CD1c-positive myeloid dendritic cell (primary cell): ENCODE measurements at regions not wholly inside any gene's neighbourhood (a gene's known extent, or its start where the extent isn't known, plus 50 kb on each side); places are given as distances from the start of the nearest gene placed in this dataset.
"Not testable (repeated sequence)": the region's sequence is repeated elsewhere in the genome, so short reads cannot be mapped to it uniquely, and the experiment has no call there.

ENCODE experiments used
- DNase-seq: peaks from one replicate; pipeline ENCODE4 v3.0.0-alpha.2; 2016; ENCODE audit errors: extremely low spot score

GRCh38 chr6:117761610-117762009 is 86.3 kb downstream of the NUS1 start:
- DNase-seq: no peak

- DNase-seq: peak; percentile 66
These were observed 96.1 kb downstream of the NUS1 start for GRCh38 chr6:117771403-117771802.

DNA sequence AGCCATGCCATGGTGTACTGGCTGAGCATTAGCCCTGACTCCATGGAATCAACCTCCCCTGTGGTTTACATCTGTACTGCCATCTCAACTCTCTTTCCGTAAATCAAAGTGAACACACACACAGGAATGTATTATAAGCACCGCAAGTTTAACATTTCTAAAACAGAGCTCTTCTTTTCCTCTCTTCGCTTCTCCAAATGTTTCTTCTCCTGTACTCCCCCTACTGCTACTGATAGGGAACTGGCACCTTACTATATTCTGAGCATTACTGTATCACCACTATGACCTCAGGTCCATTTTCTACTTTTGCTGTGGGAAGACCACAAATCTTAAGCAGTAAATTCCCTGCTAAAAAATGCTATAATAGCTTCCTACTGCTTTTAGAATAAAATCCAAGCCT is 101.2 kb downstream of the NUS1 start:
- peak; percentile 3 for DNase-seq

GRCh38 chr6:117781550-117781949 is 106.3 kb downstream of the NUS1 start:
- no peak for DNase-seq

DNA sequence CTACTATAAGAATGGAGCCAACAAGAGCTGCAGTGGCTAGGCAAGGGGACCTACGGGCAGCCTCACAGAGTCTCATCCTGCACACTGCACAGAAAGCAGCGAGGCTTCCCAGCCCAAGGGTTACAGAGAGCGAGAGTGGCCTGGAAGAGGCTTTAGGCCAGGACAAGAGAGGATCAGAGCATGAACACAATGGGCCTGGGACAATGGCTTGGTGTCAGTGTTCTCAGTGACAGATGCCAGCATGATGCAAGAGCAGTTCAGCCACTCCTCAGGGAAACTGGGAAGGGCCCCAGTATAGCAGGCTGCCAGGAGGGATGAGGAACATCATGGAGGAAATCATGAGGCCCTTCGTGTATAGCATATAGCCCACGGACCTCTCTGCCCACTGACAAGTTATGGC is 108.0 kb downstream of the NUS1 start:
- DNase-seq: no peak

GRCh38 chr6:117791012-117791411 is 115.7 kb downstream of the NUS1 start:
- no peak for DNase-seq

- DNase-seq: no peak
These were observed 111.8 kb upstream of the SLC35F1 start for GRCh38 chr6:117795234-117795633.

- DNase-seq: not testable (repeated sequence)
These were observed 108.2 kb upstream of the SLC35F1 start for GRCh38 chr6:117798819-117799218.

GRCh38 chr6:117810269-117810668 is 96.8 kb upstream of the SLC35F1 start:
- no peak for DNase-seq

GRCh38 chr6:117817499-117817898 is 89.6 kb upstream of the SLC35F1 start:
- no peak for DNase-seq

GRCh38 chr6:117817992-117818391 is 89.1 kb upstream of the SLC35F1 start:
- DNase-seq: no peak

- DNase-seq: no peak
These were observed 88.6 kb upstream of the SLC35F1 start for GRCh38 chr6:117818449-117818848.

GRCh38 chr6:117829594-117830319 is 77.3 kb upstream of the SLC35F1 start:
- no peak for DNase-seq

DNA sequence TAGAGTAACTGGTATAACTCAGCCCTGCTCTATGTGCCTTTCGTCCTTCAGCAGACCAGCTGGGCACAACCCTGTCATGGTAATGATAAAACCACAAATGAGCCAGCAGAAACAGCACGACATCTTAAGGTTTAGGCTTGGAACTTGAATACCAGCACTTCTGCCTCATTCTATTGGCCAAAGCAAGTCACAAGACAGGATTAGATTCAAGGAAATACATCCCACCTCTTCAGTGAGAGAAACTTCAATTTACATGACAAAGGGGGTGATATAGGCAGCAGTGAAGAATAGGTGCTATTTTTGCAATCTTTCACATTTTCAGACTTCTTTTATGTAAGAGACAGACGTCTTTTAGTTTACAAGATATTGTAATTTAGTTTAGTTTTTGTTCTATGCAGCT is 69.8 kb upstream of the SLC35F1 start:
- DNase-seq: no peak

DNA sequence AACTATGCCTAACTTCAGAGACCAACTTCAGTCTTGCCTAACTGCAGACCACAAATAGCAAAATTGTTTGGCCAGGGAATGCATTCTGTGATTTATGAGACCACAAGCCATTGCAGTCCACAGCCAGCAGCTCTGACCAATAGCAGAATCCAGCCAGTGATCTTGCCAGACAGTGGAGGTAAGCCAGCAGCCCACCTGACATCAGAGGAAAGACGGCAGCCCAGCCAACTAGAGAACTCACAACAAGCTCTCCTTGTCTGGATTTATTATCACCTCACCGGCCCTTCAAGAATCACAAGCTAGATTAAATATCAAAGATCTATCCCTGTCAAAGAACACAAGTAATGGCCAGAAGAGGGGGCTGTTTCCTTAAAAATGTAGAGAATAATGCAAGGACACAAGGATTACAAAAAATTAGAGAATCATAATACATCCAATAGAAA is 66.5 kb upstream of the SLC35F1 start:
- peak; percentile 28 for DNase-seq

GRCh38 chr6:117847912-117848311 is 59.2 kb upstream of the SLC35F1 start:
- DNase-seq: no peak

DNA sequence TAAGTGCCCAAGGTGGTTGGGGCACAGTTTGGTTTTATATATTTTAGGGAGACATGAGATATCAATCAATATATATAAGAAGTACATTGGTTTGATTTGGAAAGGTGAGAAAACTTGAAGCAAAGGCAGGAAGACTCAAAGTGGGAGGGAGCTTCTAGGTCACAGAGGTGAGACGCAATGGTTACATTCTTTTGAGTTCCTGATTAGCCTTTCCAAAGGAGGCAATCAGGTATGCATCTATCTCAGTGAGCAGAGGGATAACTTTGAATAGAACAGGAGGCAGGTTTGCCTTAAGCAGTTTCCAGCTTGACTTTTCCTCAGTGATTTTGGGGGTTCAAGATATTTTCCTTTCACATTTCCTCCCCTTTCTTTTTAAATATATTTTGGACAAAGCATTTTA is 58.0 kb upstream of the SLC35F1 start:
- DNase-seq: no peak
